H1 (cell line): ENCODE measurements at regions not wholly inside any gene's neighbourhood (a gene's known extent, or its start where the extent isn't known, plus 50 kb on each side); places are given as distances from the start of the nearest gene placed in this dataset.

ENCODE experiments used
- GTF2F1 ChIP-seq: IDR thresholded peaks from 2 replicates; pipeline ENCODE4 v1.6.1; 2012; ENCODE audit warnings: low read depth, low read length, improper control_type of control experiment, borderline replicate concordance
- KDM5A ChIP-seq: fragments of 200-600 bp; IDR thresholded peaks from 2 replicates; pipeline ENCODE4 v1.7.1; 2012; ENCODE audit warnings: mild to moderate bottlenecking, low read length, inconsistent platforms, mixed read lengths
- PHF8 ChIP-seq: fragments of 200-600 bp; sonication (generic); conservative IDR thresholded peaks from 2 replicates; pipeline ENCODE4 v1.7.1; 2012; ENCODE audit warnings: low read depth, mild to moderate bottlenecking, inconsistent platforms, low read length, moderate library complexity
- POLR2AphosphoS5 ChIP-seq: IDR thresholded peaks from 2 replicates; pipeline ENCODE4 v1.6.1; 2011; ENCODE audit warnings: low read depth, low read length
- RAD21 ChIP-seq, 2 experiments: IDR thresholded peaks in 1 of 2; conservative IDR thresholded peaks in 1 of 2; 2 replicates each; pipeline ENCODE4 v1.6.1; 2011; ENCODE audit warnings: low read depth in 2 of 2, low read length in 2 of 2, improper control_type of control experiment in 1 of 2, inconsistent platforms in 1 of 2, mild to moderate bottlenecking in 1 of 2, moderate library complexity in 1 of 2
- RBBP5 ChIP-seq: IDR thresholded peaks from 2 replicates; pipeline ENCODE4 v1.7.1; 2012; ENCODE audit warnings: low read depth, mild to moderate bottlenecking, inconsistent platforms, low read length, moderate library complexity, borderline replicate concordance
- SIN3A ChIP-seq, 2 experiments: IDR thresholded peaks in 1 of 2; conservative IDR thresholded peaks in 1 of 2; 2 replicates each; pipeline ENCODE4 v1.6.1; 2011 to 2012; ENCODE audit warnings: low read length in 2 of 2, improper control_type of control experiment in 1 of 2, low read depth in 1 of 2, mild to moderate bottlenecking in 1 of 2
- SP1 ChIP-seq: IDR thresholded peaks from 2 replicates; pipeline ENCODE4 v1.6.1; 2011; ENCODE audit warnings: low read depth, low read length
- TF ChIP-seq, protein P1 (sequence below), 3 experiments: IDR thresholded peaks; 1 replicate in 2 of 3; 2 replicates in 1 of 3; pipeline versions ENCODE4 v1.5.1 to v1.6.1; 2011; ENCODE audit warnings: low read length in 3 of 3, mild to moderate bottlenecking in 3 of 3, inconsistent platforms in 2 of 3, low read depth in 1 of 3, moderate library complexity in 1 of 3; ENCODE audit not compliant: insufficient read depth in 1 of 3; ENCODE audit errors: control extremely low read depth in 1 of 3
- TF ChIP-seq, protein P2 (sequence below): IDR thresholded peaks from 2 replicates; pipeline ENCODE4 v1.6.1; 2011; ENCODE audit warnings: low read depth, mild to moderate bottlenecking, low read length; ENCODE audit not compliant: insufficient read depth

DNA sequence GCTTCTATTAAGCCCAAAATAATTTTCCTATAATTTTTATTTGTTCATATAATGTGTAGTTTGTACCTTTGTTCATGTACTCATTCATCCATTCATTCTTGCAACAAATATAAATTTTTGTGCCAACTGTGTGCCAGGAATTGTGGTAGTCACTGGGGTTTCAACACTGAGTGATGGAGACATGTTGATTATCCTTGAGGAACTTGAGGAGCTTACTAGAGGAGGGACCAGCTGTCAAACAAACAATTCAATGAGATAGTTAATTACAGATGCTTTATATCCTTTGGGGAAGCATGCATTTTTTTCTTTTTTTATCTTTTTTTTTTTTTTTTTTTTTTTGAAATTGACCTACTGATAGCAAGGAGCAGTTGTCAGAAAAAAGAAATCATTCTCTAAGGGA lies 324.8 kb downstream of the GABRG2 start:
- TF ChIP-seq PHF8: no peak
- TF ChIP-seq, protein P1, sequence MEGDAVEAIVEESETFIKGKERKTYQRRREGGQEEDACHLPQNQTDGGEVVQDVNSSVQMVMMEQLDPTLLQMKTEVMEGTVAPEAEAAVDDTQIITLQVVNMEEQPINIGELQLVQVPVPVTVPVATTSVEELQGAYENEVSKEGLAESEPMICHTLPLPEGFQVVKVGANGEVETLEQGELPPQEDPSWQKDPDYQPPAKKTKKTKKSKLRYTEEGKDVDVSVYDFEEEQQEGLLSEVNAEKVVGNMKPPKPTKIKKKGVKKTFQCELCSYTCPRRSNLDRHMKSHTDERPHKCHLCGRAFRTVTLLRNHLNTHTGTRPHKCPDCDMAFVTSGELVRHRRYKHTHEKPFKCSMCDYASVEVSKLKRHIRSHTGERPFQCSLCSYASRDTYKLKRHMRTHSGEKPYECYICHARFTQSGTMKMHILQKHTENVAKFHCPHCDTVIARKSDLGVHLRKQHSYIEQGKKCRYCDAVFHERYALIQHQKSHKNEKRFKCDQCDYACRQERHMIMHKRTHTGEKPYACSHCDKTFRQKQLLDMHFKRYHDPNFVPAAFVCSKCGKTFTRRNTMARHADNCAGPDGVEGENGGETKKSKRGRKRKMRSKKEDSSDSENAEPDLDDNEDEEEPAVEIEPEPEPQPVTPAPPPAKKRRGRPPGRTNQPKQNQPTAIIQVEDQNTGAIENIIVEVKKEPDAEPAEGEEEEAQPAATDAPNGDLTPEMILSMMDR (IDR thresholded peaks at IDR 0.05; ENCODE audit: control extremely low read depth in 1 of 3, insufficient read depth in 1 of 3, low read depth in 1 of 3, low read length in 3 of 3): no peak
- TF ChIP-seq RBBP5: no peak
- TF ChIP-seq, protein P2, sequence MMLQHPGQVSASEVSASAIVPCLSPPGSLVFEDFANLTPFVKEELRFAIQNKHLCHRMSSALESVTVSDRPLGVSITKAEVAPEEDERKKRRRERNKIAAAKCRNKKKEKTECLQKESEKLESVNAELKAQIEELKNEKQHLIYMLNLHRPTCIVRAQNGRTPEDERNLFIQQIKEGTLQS: no peak
- TF ChIP-seq POLR2AphosphoS5: no peak
- TF ChIP-seq GTF2F1: no peak
- no peak for TF ChIP-seq RAD21 (IDR thresholded peaks at IDR 0.05 in 1 of 2, conservative IDR thresholded peaks at IDR 0.05 in 1 of 2; ENCODE audit: low read depth in 2 of 2, low read length in 2 of 2)
- TF ChIP-seq SIN3A (conservative IDR thresholded peaks at IDR 0.05 in 1 of 2, IDR thresholded peaks at IDR 0.05 in 1 of 2; ENCODE audit: low read depth in 1 of 2, low read length in 2 of 2): no peak
- TF ChIP-seq SP1: no peak
- TF ChIP-seq KDM5A: no peak
